Astrocyte of the spinal cord (primary cell): ENCODE measurements at regions not wholly inside any gene's neighbourhood (a gene's known extent, or its start where the extent isn't known, plus 50 kb on each side); places are given as distances from the start of the nearest gene placed in this dataset.

ENCODE experiments used
- DNase-seq: peaks from one replicate; pipeline ENCODE4 v3.0.0; 2011; ENCODE audit warnings: low read depth, low spot score
- H3K4me3 ChIP-seq: 2 replicates; pipeline ENCODE4 v1.5.1; 2011; ENCODE audit warnings: low read depth, mild to moderate bottlenecking, low read length, moderate library complexity
- CTCF ChIP-seq: IDR thresholded peaks from 2 replicates; pipeline ENCODE4 v1.5.1; 2012; ENCODE audit warnings: low read depth, mild to moderate bottlenecking, low read length, inconsistent platforms
- in situ Hi-C: cut with HindIII; loops from 2 replicates; pipeline ENCODE4 v1.10.0; 2017; ENCODE audit warnings: low sequenced_read_pairs

DNA sequence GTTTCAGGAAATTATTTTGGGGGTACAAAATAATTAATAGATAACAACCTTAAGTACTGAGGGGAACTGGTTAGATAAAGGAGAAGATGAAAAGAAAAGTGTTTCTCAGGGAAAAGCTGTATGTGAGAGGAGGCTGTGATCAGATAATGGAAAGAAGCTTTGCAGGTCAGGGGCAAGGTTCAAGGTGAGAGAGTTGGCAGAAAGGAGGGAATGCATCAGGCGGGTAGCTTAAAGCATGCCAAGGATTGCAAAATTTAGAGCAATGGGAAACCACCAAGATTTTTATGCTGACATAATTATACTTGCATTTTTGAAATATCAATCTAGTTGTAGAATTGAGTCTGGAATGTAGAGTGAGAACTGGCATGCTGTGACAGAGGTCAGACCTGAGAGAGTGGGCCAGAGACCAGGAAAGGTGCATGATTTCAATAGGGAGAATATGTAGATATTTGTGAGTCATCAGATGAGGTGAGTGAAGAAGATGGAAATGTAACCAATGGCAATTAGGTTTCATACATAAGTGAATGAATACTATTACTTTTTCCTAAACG is 508.7 kb downstream of the TRIML1 start:
- H3K4me3 ChIP-seq: no peak overlapping the region
- TF ChIP-seq CTCF: no peak
- in situ Hi-C loops: no loop called here
- no peak for DNase-seq

GRCh38 chr4:188649635-188650034 is 510.4 kb downstream of the TRIML1 start:
- no peak for DNase-seq
- no peak for TF ChIP-seq CTCF
- H3K4me3 ChIP-seq: no peak overlapping the region
- in situ Hi-C loops: no loop called here

DNA sequence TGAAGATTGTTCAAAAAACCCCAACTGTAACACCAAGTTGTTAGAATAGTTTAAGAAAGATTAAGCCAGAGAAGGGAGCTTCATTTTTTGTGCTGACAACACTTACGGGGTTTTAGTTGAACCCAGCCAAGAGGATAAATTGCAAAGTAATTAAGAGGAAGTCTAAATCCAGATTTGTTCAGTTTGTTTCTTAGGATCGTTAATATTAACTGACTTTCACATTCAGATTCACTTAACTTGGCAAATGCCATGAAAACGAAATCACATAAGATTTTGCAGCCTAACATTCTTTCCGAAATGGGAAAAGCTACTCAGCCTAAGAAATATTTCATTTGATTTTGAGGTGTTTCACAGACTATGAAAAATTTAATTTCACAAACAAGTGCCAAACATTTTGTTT is 511.3 kb downstream of the TRIML1 start:
- no peak overlapping the region for H3K4me3 ChIP-seq
- in situ Hi-C loops: no loop called here
- TF ChIP-seq CTCF: no peak
- DNase-seq: no peak

DNA sequence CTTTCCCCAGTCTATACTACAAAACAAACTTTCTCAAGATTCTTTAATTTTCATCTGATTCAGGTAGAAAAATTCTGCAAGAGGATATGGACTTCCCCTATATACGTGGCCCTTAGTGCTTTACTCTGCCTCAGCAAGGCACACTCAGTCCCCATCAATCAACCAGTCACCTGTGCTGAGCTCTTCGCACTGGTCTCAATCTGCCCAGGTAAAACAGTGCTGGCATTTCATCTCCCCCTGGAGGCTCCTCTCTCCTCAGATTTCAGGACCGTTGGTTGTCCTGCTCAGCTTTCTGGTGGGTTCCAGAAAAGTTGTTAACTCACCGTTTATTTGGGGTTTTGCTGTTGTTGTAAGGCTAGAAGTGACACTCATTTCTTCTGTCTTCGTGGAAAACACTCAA is 518.1 kb downstream of the TRIML1 start:
- H3K4me3 ChIP-seq: no peak overlapping the region
- DNase-seq: no peak
- TF ChIP-seq CTCF: no peak
- in situ Hi-C loops: no loop called here

- no peak for DNase-seq
- in situ Hi-C loops: no loop called here
- no peak overlapping the region for H3K4me3 ChIP-seq
- TF ChIP-seq CTCF: no peak
Observed at GRCh38 chr4:188658958-188659522, 519.8 kb downstream of the TRIML1 start.

- DNase-seq: no peak
- in situ Hi-C loops: no loop called here
- H3K4me3 ChIP-seq: no peak overlapping the region
- TF ChIP-seq CTCF: no peak
Observed at GRCh38 chr4:188660796-188661195, 521.6 kb downstream of the TRIML1 start.
